DND-41 (cell line): ENCODE measurements at regions not wholly inside any gene's neighbourhood (a gene's known extent, or its start where the extent isn't known, plus 50 kb on each side); places are given as distances from the start of the nearest gene placed in this dataset.

Experiments used
- CTCF ChIP-seq: IDR thresholded peaks from 2 replicates; pipeline ENCODE4 v1.5.1; 2012; ENCODE audit warnings: borderline replicate concordance, low read length, moderate library complexity, mild to moderate bottlenecking; ENCODE audit not compliant: poor library complexity, severe bottlenecking; ENCODE audit errors: extremely low read depth
- EZH2 ChIP-seq: IDR thresholded peaks from 3 replicates; pipeline ENCODE4 v1.6.1; 2012; ENCODE audit warnings: borderline replicate concordance, low read depth, mild to moderate bottlenecking, moderate library complexity, low read length, inconsistent platforms; ENCODE audit not compliant: severe bottlenecking

DNA sequence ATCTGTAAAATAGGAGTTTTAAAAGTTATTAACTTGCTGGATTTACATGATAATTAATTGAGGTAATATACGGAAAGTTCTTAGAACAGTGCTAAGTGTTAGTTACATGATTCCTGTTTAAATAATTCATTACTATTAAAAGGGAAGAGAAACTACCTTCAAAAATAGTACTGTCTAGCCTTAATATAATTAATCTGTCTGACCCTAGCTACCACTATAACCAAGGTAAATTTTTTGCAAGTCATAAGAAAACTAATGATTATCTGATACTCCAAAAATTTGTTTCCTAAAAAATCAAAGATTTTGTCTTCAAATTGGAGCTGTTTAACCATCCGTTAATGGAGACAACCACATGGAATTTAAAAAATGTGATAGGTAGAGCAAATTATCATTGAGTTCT is 294.3 kb upstream of the FBXO33 start:
- TF ChIP-seq CTCF (no peak), EZH2 (no peak)
